Activated gamma-delta T cell (primary cell): ENCODE measurements at regions not wholly inside any gene's neighbourhood (a gene's known extent, or its start where the extent isn't known, plus 50 kb on each side); places are given as distances from the start of the nearest gene placed in this dataset.

Source experiments
- DNase-seq: peaks from one replicate; lab custom pipeline; 2025; lab: John Stamatoyannopoulos, UW

DNA sequence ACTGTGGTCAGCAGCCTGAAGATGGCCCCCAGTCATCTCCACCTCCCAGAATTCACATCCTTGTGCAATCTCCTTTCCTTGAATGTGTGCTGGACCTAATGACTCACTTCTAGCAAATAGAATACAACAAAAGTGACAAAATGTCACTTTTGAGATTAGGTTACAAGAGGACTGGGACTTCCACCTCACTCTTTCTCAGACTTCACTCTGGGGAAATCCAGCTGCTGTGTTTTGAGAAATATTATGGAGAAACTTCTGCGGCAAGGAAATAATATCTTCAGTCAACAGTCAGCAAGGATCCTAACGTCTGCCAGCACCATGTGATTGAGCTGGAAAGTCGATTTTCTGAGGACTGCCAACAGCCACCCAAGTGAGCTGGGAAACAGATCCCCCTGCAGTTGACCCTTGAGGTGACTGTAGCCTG, 70.5 kb upstream of the GADD45A start:
- no peak for DNase-seq

GRCh38 chr1:67615886-67616285, 69.1 kb upstream of the GADD45A start:
- no peak for DNase-seq

GRCh38 chr1:67616394-67616985, 68.5 kb upstream of the GADD45A start:
- DNase-seq = no peak

DNA sequence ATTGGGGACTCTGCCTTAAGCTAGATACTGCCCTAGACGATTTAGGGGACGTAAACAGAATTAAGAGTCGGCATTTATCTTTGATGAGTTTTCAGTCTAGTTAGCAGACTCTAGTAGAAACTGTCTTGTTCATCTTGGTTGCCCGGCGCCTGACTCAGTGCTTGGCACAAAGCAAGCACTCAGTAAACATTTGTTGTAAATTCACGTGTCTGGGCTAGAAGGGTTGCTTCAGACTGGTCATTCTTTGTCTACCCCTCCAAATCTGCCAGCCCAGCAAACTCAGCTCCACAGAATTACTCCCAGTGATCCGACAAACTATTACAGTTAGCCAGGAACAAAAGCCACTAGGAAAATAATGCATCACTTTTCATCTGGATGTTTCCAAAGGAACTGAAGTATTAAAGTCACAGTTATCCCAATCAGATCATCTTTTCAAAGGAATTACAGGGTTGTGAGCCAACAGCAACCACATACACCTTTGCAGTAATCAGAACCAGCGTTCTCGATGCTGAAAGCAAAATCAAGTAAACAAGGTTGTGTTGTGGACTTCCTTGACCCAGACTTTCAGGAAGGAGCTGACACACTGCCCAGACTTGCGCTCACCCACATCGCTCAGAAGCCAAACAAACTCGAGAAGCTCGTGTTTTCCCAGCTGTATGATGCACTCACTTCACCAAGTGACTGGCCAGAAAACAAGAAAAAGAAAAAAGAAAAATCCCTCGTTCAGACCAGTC, 66.5 kb upstream of the GADD45A start:
- no peak for DNase-seq

DNA sequence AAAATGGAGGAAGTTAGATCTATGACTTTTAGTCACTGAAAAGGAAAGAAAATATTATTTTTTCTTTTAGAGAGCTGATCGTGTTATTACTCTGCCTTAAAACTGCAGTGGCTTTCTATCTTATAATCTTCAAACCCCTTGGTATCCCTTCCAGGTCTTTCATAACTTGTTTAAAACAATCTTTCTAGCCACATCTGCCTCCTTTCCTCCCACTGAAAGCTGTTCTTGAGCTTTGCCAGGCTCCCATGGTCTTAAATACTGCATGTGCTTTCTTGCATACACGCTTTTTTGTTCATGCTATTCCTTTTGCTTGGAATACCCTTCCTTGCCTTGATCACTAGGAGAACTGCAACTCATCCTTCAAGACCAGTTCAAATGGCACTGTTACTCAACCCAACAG, 65.9 kb upstream of the GADD45A start:
- no peak for DNase-seq

GRCh38 chr1:67623906-67624305, 61.1 kb upstream of the GADD45A start:
- no peak for DNase-seq

- no peak for DNase-seq
These were observed 60.3 kb upstream of the GADD45A start for GRCh38 chr1:67624680-67625079.

DNA sequence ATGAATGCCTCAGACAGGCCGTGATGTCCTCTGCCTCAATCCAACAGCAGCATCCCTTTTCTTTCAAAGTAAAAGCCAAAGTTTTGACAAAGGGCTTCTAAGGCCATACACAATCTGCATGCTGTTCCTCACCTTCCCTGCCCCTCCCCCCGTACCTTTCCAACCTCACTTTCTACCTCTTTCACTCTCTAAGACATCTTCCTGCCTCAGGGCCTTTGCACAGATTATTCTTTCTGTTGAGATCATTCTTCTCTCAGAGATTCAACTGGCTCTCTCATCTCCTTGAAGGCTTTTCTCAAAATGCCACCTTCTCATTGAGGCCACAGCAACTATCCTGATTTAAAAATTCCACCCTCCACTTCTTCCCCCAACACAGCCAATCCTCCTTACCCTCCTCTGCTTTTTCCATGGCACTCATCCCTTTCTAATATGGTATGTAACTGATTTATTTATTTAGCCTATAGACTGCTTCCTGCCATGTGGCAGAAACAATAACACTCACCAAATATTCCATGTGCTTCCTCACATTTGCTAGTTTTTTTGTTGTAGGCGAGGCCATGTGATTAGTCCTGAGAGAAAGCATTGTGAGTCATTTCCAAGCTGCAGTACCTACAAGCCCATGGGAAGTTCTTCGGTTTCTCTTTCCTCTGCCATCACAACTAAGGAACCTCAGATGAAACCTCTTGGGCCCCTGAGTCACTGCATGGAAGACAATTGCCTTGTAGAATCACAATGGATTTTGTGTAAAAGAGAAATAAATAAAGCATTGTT, 58.7 kb upstream of the GADD45A start:
- no peak for DNase-seq

DNA sequence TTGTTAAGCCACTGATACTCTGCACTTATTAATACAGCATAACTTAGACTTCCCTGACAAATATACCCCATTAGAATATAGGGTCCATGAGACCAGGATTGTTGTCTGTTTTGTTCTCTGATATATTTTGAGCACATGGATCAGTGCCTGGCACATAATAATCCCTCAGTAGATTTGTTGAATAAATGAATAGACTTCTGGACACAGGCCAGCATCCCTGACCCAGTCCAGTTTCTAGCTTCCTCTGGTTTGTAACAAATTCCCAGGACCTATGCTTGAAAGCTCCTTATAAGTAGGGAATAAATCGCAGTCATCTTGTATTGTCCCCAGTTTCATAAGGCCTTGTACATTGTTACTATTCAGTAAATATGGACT, 58.2 kb upstream of the GADD45A start:
- no peak for DNase-seq

GRCh38 chr1:67627336-67627735, 57.7 kb upstream of the GADD45A start:
- DNase-seq = no peak

DNA sequence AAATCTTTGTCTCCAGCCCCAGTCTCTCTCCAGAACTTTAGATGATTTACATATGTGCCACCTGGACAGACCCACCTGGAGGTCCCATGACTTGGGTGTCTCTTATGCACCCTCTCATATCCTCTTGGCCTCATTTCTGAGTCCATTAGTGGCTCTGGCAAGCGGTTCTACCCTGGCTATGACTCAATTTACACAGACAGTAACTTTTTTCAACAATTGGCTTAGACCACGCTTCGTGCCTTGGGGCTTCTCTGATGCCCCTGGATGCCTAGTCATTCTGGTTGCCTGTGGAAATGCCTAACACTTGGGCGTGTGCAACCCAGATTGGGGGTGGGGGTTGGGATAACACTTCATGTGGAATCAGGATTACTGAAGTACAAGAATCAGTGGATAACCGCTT, 57.1 kb upstream of the GADD45A start:
- DNase-seq = no peak

- no peak for DNase-seq
These were observed 55.5 kb upstream of the GADD45A start for GRCh38 chr1:67629370-67630075.

DNA sequence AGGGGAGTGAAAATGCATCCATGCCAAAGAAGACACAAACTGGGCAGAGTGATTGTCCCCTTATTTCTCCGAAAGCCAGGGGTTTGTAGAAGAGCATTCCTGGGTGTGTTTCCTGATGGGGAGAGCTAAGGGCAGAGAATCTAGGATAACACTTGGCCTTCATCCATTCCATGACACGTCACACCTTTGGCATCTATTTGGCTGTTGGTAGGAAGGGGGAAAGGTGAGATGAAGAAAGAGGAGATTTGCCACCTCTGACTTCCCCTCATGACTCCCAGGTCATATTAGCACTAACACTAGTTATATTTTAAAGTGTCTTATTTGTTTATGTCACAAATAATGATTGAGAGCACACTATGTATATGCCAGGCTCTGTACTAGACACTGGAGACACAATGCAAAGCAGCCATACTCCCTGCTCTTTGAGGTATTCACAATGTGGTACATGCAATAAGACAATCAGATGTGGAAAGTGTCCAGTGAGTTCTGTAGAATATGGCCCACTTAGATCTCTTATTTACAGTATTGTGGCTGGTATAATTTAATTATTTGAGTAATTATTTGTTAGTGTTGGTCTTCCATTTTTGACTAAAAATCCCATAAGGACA, 54.5 kb upstream of the GADD45A start:
- DNase-seq = no peak

GRCh38 chr1:67632356-67632755, 52.6 kb upstream of the GADD45A start:
- no peak for DNase-seq

DNA sequence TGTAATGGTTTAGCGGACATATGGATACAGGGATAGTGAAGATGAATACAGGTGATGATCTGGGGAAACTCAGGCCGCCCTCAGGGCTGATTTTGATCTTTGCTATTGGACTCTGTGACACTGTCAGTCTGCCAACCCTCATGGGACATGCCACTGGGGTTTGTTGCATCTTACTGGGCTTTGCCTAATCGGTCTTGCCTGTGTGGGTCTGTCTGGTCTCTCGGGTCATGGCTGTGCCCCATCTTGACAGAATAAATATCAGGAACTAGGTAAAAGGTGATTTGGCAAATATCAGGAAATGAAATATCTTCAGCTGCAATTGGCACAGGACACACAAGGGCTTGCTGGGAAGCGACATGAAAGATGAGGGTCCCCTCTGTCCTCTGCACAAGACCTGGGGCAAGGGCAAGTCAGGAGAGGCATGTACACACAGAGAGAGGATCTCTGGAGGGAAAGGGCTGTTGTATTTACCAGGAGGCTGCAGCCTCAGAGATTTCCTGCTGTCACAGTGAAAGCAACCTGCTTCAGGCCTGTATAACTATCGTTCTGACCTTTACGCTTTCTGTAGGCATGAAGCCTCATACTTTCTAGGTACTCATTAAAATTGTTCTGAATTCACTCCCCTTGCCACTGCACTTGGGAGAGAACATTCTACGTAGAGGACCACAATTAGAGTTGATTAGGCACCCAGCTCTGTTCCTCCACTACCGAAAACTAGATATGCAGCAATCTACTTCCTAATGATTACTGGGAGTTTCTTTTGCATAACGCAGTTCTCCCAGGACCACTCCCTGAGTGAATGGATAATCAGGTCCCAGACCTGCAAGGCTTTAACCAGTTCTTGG, 52.0 kb upstream of the GADD45A start:
- DNase-seq = no peak

DNA sequence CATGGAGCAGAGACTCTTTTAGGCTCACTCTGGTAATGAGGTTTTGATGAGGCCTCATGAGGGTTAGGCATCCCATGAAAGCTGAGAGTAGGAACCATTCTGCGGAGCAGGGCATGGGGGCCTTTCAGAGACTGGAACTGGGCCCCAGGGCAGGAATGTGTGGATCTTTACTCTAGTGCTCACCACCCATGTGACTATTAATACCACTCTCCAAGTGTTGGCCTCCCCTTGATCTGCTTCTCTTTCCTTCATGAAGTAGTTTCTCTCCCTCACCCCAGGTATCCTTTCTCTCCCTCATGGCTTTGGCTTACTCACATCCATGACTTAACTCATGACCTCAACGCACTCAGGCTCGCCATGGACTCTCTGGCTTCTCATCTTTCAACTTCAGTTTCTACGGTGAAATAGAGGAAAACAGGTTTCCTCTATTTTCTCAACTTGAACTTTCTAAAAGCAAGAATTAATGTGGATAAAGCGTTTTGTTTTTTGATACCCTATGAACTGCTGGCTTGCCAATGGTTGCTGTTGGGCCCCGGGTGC, 50.5 kb upstream of the GADD45A start:
- DNase-seq = no peak

- DNase-seq = no peak
These were observed 49.8 kb upstream of the GADD45A start for GRCh38 chr1:67635055-67635809.
